Aorta (tissue), 5 donors: ENCODE measurements at regions not wholly inside any gene's neighbourhood (a gene's known extent, or its start where the extent isn't known, plus 50 kb on each side); places are given as distances from the start of the nearest gene placed in this dataset.

Source experiments
- ATAC-seq: fragments of 200-7000 bp; cut with Tn5 transposase; one replicate; pipeline ENCODE4 v1.9.1; 2022; ENCODE audit warnings: moderate library complexity; ENCODE audit not compliant: low FRiP score
- DNase-seq, 2 donors: peaks; one replicate each; pipeline ENCODE4 v3.0.0-alpha.2; 2020
- H3K27ac ChIP-seq, 2 donors: one replicate each; pipeline ENCODE4 v1.5.1; 2013; ENCODE audit warnings: low read length in 2 of 2, mild to moderate bottlenecking in 2 of 2, moderate library complexity in 2 of 2, control low read depth in 1 of 2, inconsistent platforms in 1 of 2, low read depth in 1 of 2
- H3K27me3 ChIP-seq, 2 donors: one replicate each; pipeline ENCODE4 v1.6.1; 2013; ENCODE audit warnings: control low read depth in 1 of 2, low read length in 1 of 2, mild to moderate bottlenecking in 1 of 2, moderate library complexity in 1 of 2; ENCODE audit not compliant: insufficient read depth in 2 of 2, control insufficient read depth in 1 of 2
- H3K36me3 ChIP-seq, 2 donors: one replicate each; pipeline ENCODE4 v1.6.1; 2013; ENCODE audit warnings: control low read depth in 1 of 2, low read length in 1 of 2, mild to moderate bottlenecking in 1 of 2; ENCODE audit not compliant: insufficient read depth in 2 of 2, control insufficient read depth in 1 of 2
- H3K4me1 ChIP-seq, 2 donors: one replicate each; pipeline ENCODE4 v1.6.1; 2013; ENCODE audit warnings: low read length in 2 of 2, control low read depth in 1 of 2, mild to moderate bottlenecking in 1 of 2, moderate library complexity in 1 of 2; ENCODE audit not compliant: insufficient read depth in 2 of 2, control insufficient read depth in 1 of 2
- H3K4me3 ChIP-seq, 2 donors: one replicate each; pipeline ENCODE4 v1.5.1; 2013; ENCODE audit warnings: low read length in 2 of 2, control low read depth in 1 of 2, mild to moderate bottlenecking in 1 of 2
- H3K9me3 ChIP-seq: one replicate; pipeline ENCODE4 v1.6.1; 2013; ENCODE audit warnings: mild to moderate bottlenecking, low read length; ENCODE audit not compliant: control insufficient read depth
- WGBS, 2 donors: extraction: QIAGEN DNeasy Blood & Tissue Kit; methylation state at CpG; one replicate each; pipeline ENCODE4 v1.1.7; 2013; 5-methylcytosine and 5-hydroxymethylcytosine counted together
- intact Hi-C, 2 donors: fragments of 100-400 bp; cut with DNase I; formaldehyde crosslinking; loops; one replicate each; pipeline versions ENCODE4 v1.14.2 to v1.15.0; 2022
- donor health status: healthy with polysubstance abuse.
- donor health status: Bipolar disorder and iron deficiency.
- donor health status: DM: no; HTN: no; CAD: no.
- donor health status: DM: no; HTN: no; CAD: no.
- donor health status: DM: yes; HTN: yes; CAD: no.

DNA sequence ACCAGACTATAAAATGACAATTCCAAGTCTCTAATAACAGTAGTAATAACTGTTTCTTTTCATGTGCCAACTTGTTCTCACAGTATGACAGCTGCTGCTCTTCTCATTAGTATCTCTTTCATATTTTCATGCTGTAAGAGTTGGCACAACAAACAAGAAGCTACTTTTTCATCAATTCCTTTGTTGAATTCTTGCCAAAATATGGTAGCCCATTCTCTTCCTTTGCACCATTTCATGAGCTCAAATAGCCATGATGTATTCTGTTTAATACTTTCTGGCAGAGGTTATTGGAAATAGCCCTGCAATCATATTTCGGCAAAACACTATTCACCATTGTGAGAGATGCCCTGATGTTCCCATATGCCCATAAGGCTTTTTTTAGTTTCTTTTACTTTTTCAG is 1100.7 kb downstream of the TRHDE start:
- Histone ChIP-seq H3K27me3 (no peaks in the 10 kb centered on the region), H3K9me3 (no peaks in the 10 kb centered on the region), H3K27ac (no peak overlapping the region), H3K4me3 (no peak overlapping the region), H3K36me3 (no peaks in the 10 kb centered on the region), H3K4me1 (no peaks in the 10 kb centered on the region)
- WGBS, 2 donors = 94 to 97% methylated on average over 1 of the region's 1 CpG
- ATAC-seq (no peak), DNase-seq (no peak)
- intact Hi-C loops = no loop called here

DNA sequence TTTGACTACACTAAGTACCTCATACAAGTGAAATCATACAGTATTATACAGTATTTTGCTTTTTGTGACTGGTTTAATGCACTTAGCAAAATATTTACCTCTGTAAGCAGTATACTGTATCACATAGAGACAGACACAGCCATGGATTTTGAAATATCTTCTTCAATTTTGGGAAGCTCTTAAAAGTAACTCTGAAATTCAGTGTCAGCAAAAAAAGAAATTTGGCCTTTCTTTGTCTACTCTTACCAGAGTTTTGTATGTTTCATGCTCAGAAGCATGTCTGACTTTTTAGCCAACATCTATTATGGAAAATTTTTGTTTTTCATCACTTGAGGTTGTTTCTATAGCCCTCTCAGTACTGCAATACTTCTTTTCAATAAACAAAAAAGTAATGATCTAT is 1102.2 kb downstream of the TRHDE start:
- no peaks in the 10 kb centered on the region for H3K4me1 ChIP-seq
- intact Hi-C loops = no loop called here
- ATAC-seq (no peak), DNase-seq (no peak)
- H3K27me3 ChIP-seq = no peaks in the 10 kb centered on the region
- H3K27ac ChIP-seq = no peak overlapping the region
- no peaks in the 10 kb centered on the region for H3K9me3 ChIP-seq
- H3K4me3 ChIP-seq = no peak overlapping the region
- H3K36me3 ChIP-seq = no peaks in the 10 kb centered on the region

GRCh38 chr12:73383584-73384222 is 1111.5 kb downstream of the TRHDE start:
- ATAC-seq (no peak), DNase-seq (no peak)
- H3K4me3 ChIP-seq = no peak overlapping the region
- no peak overlapping the region for H3K27ac ChIP-seq
- no peaks in the 10 kb centered on the region for H3K4me1 ChIP-seq
- H3K9me3 ChIP-seq = no peaks in the 10 kb centered on the region
- H3K36me3 ChIP-seq = no peaks in the 10 kb centered on the region
- intact Hi-C loops = no loop called here
- no peaks in the 10 kb centered on the region for H3K27me3 ChIP-seq

DNA sequence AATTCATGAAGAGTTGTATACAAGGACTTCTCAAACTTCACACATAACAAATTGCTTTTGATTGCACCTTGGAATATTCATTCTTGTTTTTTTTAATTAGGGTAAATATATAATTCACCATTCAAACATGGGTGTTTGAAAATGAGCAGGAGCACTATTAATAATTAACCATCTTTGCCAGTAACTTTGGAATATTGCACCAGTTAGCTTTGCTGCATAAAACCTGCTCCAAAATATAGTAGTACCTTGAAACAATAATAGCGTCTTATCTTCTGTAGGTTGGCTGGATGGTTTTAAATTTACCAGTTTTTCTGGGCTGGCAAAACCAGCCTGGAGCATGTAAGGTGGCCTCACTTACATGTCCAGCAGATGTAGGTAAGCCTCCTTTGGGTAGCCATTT is 1112.4 kb downstream of the TRHDE start:
- DNase-seq (no peak), ATAC-seq (no peak)
- Histone ChIP-seq H3K4me3 (no peak overlapping the region), H3K36me3 (no peaks in the 10 kb centered on the region), H3K9me3 (no peaks in the 10 kb centered on the region), H3K4me1 (no peaks in the 10 kb centered on the region), H3K27ac (no peak overlapping the region), H3K27me3 (no peaks in the 10 kb centered on the region)
- 76 to 95% methylated on average over 1 of the region's 1 CpG for WGBS, 2 donors
- intact Hi-C loops = no loop called here

GRCh38 chr12:73390261-73390660 is 1118.1 kb downstream of the TRHDE start:
- 79 to 82% methylated on average over 2 of the region's 2 CpGs for WGBS, 2 donors
- Histone ChIP-seq H3K27ac (no peak overlapping the region), H3K4me3 (no peak overlapping the region), H3K36me3 (no peaks in the 10 kb centered on the region), H3K27me3 (no peaks in the 10 kb centered on the region), H3K4me1 (no peaks in the 10 kb centered on the region), H3K9me3 (no peaks in the 10 kb centered on the region)
- intact Hi-C loops = no loop called here
- DNase-seq = no peak
- no peak for ATAC-seq

- Histone ChIP-seq H3K4me1 (no peaks in the 10 kb centered on the region), H3K4me3 (no peak overlapping the region), H3K9me3 (no peaks in the 10 kb centered on the region), H3K27me3 (no peaks in the 10 kb centered on the region), H3K36me3 (no peaks in the 10 kb centered on the region), H3K27ac (no peak overlapping the region)
- WGBS, 2 donors = 81% methylated on average over 2 of the region's 2 CpGs
- intact Hi-C loops = no loop called here
- ATAC-seq = no peak
- DNase-seq = no peak
Observed at GRCh38 chr12:73413051-73413450, 1124.6 kb upstream of the ATXN7L3B start.

GRCh38 chr12:73413974-73414373 is 1123.7 kb upstream of the ATXN7L3B start:
- WGBS, 2 donors = 23 to 26% methylated on average over 1 of the region's 1 CpG
- no peak for ATAC-seq
- intact Hi-C loops = no loop called here

DNA sequence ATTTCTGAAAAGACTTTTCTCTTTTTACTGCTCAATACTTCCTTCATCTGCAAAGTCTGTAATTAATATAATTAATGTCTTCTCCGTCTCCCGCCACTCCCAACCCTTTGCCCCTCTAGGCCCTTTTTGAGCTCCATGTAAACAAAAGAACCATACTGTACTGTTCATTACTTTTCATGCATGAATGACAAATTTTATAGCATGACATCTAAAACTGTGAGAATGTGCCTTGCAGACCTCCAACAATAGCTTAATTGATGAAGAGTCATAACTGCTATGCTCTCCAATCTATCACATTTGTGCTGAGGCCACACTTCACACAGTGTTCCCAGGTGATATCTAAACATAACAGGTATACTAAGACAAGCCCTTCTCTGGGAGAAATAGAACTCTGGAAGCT is 1122.7 kb upstream of the ATXN7L3B start:
- Histone ChIP-seq H3K4me3 (no peak overlapping the region), H3K27ac (no peak overlapping the region), H3K27me3 (no peaks in the 10 kb centered on the region), H3K9me3 (no peaks in the 10 kb centered on the region), H3K4me1 (no peaks in the 10 kb centered on the region), H3K36me3 (no peaks in the 10 kb centered on the region)
- 59 to 64% methylated on average over 2 of the region's 2 CpGs for WGBS, 2 donors
- ATAC-seq = no peak
- DNase-seq = no peak
- intact Hi-C loops = no loop called here

More at GRCh38 chr12:73413974-73414373, 1123.7 kb upstream of the ATXN7L3B start:
- H3K27ac ChIP-seq = no peak overlapping the region
- no peaks in the 10 kb centered on the region for H3K4me1 ChIP-seq
- H3K9me3 ChIP-seq = no peaks in the 10 kb centered on the region
- H3K27me3 ChIP-seq = no peaks in the 10 kb centered on the region
- no peak for DNase-seq
- H3K4me3 ChIP-seq = no peak overlapping the region
- H3K36me3 ChIP-seq = no peaks in the 10 kb centered on the region

- DNase-seq (no peak), ATAC-seq (no peak)
- no peaks in the 10 kb centered on the region for H3K36me3 ChIP-seq
- intact Hi-C loops = no loop called here
- no peaks in the 10 kb centered on the region for H3K4me1 ChIP-seq
- H3K27ac ChIP-seq = no peak overlapping the region
- no peak overlapping the region for H3K4me3 ChIP-seq
- no peaks in the 10 kb centered on the region for H3K27me3 ChIP-seq
- no peaks in the 10 kb centered on the region for H3K9me3 ChIP-seq
Observed at GRCh38 chr12:73418541-73418940, 1119.1 kb upstream of the ATXN7L3B start.
